ENCODE measurements at regions not wholly inside any gene's neighbourhood (a gene's known extent, or its start where the extent isn't known, plus 50 kb on each side); places are given as distances from the start of the nearest gene placed in this dataset.

GRCh38 chr7:121525155-121525819, 129.2 kb upstream of the FAM3C start:
- no peak for TF ChIP-seq POLR2A (IDR thresholded peaks at IDR 0.05)
- TF ChIP-seq, protein P1, sequence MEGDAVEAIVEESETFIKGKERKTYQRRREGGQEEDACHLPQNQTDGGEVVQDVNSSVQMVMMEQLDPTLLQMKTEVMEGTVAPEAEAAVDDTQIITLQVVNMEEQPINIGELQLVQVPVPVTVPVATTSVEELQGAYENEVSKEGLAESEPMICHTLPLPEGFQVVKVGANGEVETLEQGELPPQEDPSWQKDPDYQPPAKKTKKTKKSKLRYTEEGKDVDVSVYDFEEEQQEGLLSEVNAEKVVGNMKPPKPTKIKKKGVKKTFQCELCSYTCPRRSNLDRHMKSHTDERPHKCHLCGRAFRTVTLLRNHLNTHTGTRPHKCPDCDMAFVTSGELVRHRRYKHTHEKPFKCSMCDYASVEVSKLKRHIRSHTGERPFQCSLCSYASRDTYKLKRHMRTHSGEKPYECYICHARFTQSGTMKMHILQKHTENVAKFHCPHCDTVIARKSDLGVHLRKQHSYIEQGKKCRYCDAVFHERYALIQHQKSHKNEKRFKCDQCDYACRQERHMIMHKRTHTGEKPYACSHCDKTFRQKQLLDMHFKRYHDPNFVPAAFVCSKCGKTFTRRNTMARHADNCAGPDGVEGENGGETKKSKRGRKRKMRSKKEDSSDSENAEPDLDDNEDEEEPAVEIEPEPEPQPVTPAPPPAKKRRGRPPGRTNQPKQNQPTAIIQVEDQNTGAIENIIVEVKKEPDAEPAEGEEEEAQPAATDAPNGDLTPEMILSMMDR (IDR thresholded peaks at IDR 0.05), result no peak
- TF ChIP-seq POLR2AphosphoS5 (IDR thresholded peaks at IDR 0.05; ENCODE audit: insufficient read depth in 1 of 2, low read depth in 1 of 2), result no peak
